Cardiac muscle cell (in vitro differentiated cells and primary cell): ENCODE measurements at regions not wholly inside any gene's neighbourhood (a gene's known extent, or its start where the extent isn't known, plus 50 kb on each side); places are given as distances from the start of the nearest gene placed in this dataset.

Experiments
- DNase-seq, 2 donors: peaks; one replicate each; pipeline versions ENCODE4 v3.0.0 to v3.0.0-alpha.2; 2010 to 2017; ENCODE audit warnings: low read depth in 1 of 2, low spot score in 1 of 2
- H3K27ac ChIP-seq: fragments of 200-600 bp; sonication (generic); 2 replicates; pipeline ENCODE4 v1.5.1; 2016
- H3K27me3 ChIP-seq: fragments of 200-600 bp; sonication (generic); 2 replicates; pipeline ENCODE4 v1.6.0; 2016; ENCODE audit warnings: control low read depth
- H3K36me3 ChIP-seq: fragments of 200-600 bp; sonication (generic); 2 replicates; pipeline ENCODE4 v1.5.1; 2016; ENCODE audit warnings: control low read depth
- H3K4me1 ChIP-seq: fragments of 200-600 bp; sonication (generic); 2 replicates; pipeline ENCODE4 v1.8.1; 2017; ENCODE audit warnings: low read depth, mild to moderate bottlenecking, mixed run types
- H3K4me3 ChIP-seq: fragments of 200-600 bp; sonication (generic); 2 replicates; pipeline ENCODE4 v1.5.1; 2016; ENCODE audit warnings: mild to moderate bottlenecking
- H3K9me3 ChIP-seq: fragments of 200-600 bp; sonication (generic); 2 replicates; pipeline ENCODE4 v1.5.1; 2017; ENCODE audit warnings: low read depth, mild to moderate bottlenecking, control low read depth
- CTCF ChIP-seq: IDR thresholded peaks from 2 replicates; pipeline ENCODE4 v1.5.1; 2012; ENCODE audit warnings: low read depth, mild to moderate bottlenecking, low read length

GRCh38 chr15:92565351-92566125 is 90.0 kb downstream of the FAM174B start:
- H3K36me3 ChIP-seq = no peaks in the 10 kb centered on the region
- H3K27me3 ChIP-seq = no peaks in the 10 kb centered on the region
- DNase-seq = no peak
- H3K4me3 ChIP-seq = no peak overlapping the region
- no peaks in the 10 kb centered on the region for H3K9me3 ChIP-seq
- peaks cover 17% of the 10 kb centered on the region for H3K4me1 ChIP-seq
- TF ChIP-seq CTCF = no peak
- no peak overlapping the region for H3K27ac ChIP-seq

- peaks cover 12% of the 10 kb centered on the region for H3K4me1 ChIP-seq
- TF ChIP-seq CTCF = no peak
- no peaks in the 10 kb centered on the region for H3K27me3 ChIP-seq
- DNase-seq = no peak
- no peak overlapping the region for H3K4me3 ChIP-seq
- no peaks in the 10 kb centered on the region for H3K36me3 ChIP-seq
- no peaks in the 10 kb centered on the region for H3K9me3 ChIP-seq
- H3K27ac ChIP-seq = no peak overlapping the region
Measured at GRCh38 chr15:92561754-92562153, 93.8 kb downstream of the FAM174B start.

- no peak overlapping the region for H3K4me3 ChIP-seq
- no peak for TF ChIP-seq CTCF
- H3K27me3 ChIP-seq = no peaks in the 10 kb centered on the region
- H3K9me3 ChIP-seq = no peaks in the 10 kb centered on the region
- no peak for DNase-seq
- H3K36me3 ChIP-seq = no peaks in the 10 kb centered on the region
- no peak overlapping the region for H3K27ac ChIP-seq
- H3K4me1 ChIP-seq = no peaks in the 10 kb centered on the region
Measured at GRCh38 chr15:92553317-92553716, 102.3 kb downstream of the FAM174B start.

- H3K36me3 ChIP-seq = no peaks in the 10 kb centered on the region
- H3K27me3 ChIP-seq = no peaks in the 10 kb centered on the region
- TF ChIP-seq CTCF = no peak
- H3K4me3 ChIP-seq = no peak overlapping the region
- no peaks in the 10 kb centered on the region for H3K9me3 ChIP-seq
- no peak for DNase-seq
- no peak overlapping the region for H3K27ac ChIP-seq
- H3K4me1 ChIP-seq = no peaks in the 10 kb centered on the region
Measured at GRCh38 chr15:92545996-92546395, 109.6 kb downstream of the FAM174B start.

GRCh38 chr15:92541291-92542200 is 114.0 kb downstream of the FAM174B start:
- Histone ChIP-seq H3K27me3 (no peaks in the 10 kb centered on the region), H3K36me3 (no peaks in the 10 kb centered on the region), H3K27ac (no peak overlapping the region), H3K4me1 (no peaks in the 10 kb centered on the region), H3K4me3 (no peak overlapping the region), H3K9me3 (no peaks in the 10 kb centered on the region)
- no peak for TF ChIP-seq CTCF
- DNase-seq = no peak
